GM19463 (cell line): ENCODE measurements at regions not wholly inside any gene's neighbourhood (a gene's known extent, or its start where the extent isn't known, plus 50 kb on each side); places are given as distances from the start of the nearest gene placed in this dataset.
"Not testable (repeated sequence)": the region's sequence is repeated elsewhere in the genome, so short reads cannot be mapped to it uniquely, and the experiment has no call there.

Source experiments
- ATAC-seq: cut with Tn5 transposase; IDR thresholded peaks from one replicate; pipeline ENCODE4 v1.9.1; 2021; ENCODE audit warnings: mild to moderate bottlenecking, moderate library complexity; ENCODE audit not compliant: unreplicated experiment

DNA sequence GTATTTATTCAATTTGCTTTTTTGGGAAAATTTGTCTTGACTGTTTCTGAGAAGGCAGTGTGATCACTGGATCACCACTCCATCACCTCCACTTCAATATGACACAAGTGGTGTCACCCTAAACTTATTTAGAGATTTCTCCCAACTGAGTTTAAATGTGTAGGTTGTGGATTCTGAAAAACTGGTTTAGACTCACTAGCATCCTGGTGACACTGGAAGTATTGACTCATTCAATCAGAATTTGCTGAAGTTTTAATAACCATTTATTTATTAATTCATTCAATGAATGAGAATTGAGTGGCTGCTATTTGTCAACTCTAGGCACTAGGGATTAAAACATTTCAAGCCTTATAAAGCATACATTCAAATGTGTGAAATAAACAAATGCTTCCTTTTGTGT is 819.1 kb upstream of the EPHA5 start:
- ATAC-seq, result no peak

DNA sequence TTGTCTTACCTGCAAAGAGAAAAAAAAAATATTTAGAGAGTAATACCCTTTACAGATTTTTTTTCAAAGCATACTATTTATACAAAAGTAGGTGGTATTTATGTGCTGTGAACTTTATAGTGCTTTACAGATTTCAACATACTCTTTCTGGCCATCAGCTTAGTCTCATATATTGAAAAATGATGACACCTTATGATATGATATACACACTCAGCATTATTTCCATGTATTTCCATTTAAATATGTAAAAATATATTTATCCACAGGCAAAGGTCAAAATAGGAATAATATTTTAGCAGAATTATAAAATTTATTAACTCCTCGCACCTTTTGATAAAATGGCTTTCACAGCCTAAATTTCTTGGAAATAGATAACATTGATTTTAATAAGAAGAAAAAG is 815.8 kb upstream of the EPHA5 start:
- no peak for ATAC-seq

DNA sequence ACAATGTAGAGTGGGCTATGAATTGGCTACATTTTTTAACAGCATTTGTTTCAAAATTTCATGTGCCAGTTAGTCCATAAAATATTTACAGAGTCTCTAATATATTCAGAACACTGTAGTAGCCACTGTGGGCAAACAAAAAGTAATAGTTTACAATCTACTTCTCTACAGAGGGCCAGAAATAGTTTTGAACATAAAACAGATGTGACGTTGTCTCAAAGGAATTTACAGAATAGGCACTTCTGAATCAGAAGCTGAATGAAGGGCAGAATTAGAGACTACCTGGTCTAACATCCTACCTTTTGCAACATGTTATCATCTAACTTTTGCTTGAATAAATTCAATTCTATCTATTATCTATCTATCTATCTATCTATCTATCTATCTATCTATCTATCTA is 811.9 kb upstream of the EPHA5 start:
- ATAC-seq, result no peak

DNA sequence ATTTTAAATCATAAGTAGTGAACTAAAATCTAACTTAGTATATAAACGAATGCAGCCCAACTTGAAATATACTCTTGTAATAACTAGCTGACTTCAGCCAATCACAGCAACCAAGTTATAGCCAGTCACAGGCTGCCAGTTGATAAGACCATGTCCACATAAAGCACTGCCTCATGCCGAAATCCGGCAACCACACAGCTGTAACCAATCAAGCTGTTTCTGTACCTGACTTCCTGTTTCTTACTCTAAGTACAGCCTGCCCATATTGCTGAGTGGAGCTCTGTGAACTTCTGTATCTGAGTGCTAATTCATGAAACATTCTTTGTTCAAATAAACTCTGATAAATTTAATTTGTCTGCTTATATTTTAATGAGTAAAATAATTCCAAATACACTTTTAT is 805.3 kb upstream of the EPHA5 start:
- ATAC-seq, result no peak

DNA sequence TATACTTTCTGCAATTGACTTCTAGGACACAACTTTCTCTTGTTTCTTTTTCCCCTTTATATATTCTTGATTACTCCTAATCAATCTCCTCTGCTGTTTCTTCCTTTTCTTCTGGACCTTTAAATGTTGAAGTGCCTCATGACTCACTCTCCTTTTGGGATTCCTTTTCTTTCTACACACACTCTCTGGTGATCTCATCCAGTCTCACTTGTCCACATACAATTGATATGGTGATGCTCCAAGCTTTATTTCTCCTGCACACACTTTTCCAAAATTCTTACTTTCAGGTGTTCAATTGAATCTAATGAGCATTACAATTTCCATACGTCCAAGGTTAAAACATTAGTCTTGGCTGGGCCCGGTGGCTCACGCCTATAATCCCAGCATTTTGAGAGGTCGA is 794.8 kb upstream of the EPHA5 start:
- ATAC-seq, result no peak

DNA sequence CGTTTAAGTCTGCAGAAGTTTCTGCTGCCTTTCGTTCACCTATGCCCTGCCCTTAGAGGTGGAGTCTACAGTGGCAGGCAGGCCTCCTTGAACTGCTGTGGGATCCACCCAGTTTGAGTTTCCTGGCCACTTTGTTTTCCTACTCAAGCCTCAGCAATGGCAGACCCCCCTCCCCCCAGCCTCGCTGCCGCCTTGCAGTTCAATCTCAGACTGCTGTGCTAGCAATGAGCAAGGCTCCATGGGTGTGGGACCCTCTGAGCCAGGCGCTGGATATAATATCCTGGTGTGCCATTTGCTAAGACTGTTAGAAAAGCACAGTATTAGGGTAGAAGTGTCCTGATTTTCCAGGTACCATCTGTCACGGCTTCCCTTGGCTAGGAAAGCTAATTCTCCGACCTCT is 792.6 kb upstream of the EPHA5 start:
- not testable (repeated sequence) for ATAC-seq

DNA sequence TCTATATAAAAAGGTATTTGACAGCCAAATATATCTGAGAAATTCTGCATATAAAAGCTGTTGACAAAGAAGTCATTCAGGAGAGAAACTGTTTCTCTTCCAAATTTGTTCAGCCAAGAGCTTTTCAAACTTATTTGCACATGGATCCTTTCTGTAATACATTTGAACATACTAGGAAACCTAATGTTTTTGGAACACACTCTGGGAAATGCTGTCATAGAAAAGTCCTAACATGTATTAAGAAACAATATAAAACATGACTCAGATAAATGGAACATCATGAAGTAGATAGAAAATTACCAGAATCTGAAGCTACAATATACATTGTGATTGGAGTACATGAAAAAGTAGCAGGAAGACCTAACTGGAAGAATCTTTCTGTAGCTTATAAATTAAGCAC is 781.5 kb upstream of the EPHA5 start:
- no peak for ATAC-seq

DNA sequence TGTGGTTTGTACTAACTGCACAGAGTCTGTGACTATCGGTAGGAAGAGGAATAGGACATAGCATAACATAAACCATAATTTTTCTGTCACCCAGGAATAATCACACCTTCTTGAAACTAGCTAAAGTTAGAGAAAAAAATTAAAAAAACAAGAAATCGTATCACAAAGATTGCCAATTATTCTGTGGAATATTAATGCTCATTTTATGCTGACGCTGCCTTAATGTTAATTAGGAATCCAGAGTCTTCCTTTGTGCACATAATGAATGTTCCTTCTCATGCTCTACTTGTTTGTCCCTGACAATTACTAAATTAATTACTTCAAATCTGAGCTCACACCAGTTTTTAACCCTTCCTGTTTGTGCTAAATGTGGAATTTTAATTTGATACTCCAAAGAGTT is 772.7 kb upstream of the EPHA5 start:
- ATAC-seq, result no peak

DNA sequence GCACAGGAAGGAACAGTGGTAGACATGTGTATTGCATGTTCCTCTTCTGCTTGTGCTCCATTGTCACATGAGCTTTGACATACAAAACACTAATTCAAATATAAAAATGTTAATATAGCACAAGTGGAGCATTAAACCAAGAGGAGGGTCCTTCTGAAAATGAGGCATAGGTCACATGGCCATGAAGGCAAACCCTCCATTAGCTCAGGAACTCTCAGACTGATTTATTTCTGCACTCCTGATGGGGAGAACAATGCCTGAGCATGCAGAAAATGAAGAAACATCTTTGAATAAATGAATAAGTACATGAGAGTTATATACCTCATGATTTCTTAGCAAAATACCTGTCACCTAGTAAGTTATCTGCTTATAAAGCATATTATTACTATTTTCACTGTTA is 769.2 kb upstream of the EPHA5 start:
- no peak for ATAC-seq

DNA sequence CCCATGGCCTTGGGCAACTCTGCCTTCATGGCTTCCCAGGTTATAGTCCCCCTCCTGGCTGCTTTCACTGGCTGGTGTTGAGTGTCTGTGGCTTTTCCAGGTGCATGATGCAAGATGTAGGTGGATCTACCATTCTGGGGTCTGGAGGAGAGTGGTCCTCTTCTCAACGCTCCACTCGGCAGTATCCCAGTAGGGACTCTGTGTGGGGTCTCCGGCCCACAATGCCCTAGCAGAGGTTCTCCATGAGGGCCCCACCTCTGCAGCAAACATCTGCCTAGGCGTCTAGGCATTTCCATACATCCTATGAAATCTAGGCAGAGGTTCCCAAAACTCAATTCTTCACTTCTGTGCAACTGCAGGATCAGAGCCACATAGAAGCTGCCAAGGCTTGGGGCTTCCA is 763.4 kb upstream of the EPHA5 start:
- ATAC-seq, result no peak

DNA sequence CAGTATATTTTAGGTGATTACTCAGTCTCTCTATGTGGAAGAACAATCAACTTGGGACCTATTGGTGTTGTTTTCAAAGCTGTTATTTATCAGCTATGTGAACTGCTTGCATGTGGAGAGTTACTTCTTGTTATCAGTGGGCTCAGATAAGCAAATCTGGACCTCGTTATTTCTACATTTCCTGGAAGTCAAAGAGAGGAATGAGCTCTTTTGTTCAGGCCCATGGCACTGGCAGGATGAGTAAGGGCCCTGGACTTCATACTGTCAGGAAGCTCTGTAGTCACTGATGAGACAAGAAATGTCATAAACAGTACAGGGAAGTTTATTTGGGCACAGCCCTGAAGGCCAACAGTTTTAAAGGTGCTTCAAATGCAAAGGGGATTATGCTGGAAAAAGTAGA is 760.6 kb upstream of the EPHA5 start:
- no peak for ATAC-seq

DNA sequence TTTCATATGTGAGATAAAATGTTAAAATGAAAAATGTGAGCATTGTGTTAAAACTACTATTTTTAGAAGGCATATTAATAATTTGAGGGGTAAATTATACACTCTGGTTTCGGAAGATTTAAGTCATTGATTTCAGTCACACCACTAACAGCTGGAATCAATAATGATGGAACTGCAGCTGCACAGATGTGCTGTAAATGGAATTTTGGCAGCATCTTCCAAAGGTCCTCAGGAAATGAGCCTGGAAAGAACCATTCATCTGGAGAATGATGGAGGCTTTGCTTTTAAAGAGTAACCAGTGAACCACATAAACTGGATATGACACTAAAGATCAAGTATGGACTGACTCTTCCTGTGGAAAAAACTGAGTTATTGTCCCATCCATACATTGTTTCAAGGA is 759.0 kb upstream of the EPHA5 start:
- no peak for ATAC-seq

DNA sequence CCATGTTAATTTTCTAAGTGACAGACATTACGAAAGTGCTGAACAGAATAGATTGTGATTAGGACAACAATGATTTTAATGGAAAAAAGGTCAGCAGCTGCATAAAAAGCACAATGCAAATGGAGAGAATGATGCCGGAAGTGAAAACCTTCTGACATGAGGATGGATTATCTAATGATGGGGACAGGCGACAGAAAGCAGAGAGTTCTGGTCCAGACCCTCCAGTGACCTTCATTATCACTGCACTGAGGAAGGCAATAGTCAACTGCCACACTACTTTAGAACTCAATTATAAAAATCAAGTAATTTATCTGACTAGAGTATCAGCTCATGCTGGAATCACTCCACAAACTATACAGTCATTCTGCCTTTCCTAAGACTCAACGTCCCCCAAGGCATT is 746.1 kb upstream of the EPHA5 start:
- no peak for ATAC-seq

DNA sequence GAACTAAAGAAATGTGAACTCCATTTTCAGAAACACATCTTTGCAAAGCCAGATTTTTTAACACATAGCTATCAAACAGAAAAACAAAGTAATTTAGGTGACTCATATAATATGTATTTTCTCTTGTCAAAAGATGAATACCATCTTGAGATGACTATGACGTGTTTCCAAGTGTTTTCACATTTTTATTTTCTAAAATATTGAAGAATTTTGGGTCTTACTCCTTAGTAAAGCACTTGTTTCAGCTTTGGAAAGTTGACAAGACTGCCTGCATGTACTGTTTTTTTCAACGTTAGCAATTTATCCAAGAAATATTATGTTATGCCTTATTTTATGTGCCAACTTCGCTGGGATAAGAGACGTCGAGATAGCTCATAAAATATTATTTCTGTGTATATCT is 733.9 kb upstream of the EPHA5 start:
- no peak for ATAC-seq

DNA sequence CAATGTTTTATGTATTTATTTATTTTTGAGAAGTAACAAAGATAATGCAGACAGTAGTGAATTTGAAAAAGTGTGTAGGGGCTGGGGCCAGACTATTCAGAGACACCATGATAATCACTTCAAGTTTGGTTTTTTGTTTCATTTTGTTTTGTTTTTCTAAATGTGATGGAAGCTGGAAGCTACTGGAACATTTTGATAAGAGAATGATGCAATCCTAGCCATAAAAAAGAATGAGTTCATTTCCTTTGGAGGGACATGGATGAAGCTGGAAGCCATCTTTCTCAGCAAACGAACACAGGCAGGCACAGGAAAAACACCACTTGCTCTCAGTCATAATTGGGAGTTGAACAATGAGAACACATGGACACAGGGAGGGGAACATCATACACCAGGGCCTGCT is 706.6 kb upstream of the EPHA5 start:
- no peak for ATAC-seq

DNA sequence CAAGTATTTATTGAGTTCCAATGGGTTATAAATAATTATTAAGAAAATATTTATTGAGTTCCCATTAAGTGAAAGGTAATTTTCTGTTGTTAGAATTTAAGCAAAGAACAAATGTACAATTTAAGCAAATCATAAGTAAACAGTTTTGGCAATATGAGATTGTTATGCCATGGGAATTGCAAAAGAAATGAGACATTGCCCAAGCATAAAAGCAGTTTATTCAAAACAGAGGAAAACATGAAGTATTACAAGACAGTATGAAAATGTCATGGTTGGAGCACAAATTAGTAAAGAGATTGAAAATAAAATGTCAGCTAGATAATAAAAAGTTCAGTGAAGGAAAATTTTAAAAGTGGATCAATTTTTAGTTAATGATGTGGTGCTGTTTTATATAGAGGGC is 706.1 kb upstream of the EPHA5 start:
- ATAC-seq, result no peak

DNA sequence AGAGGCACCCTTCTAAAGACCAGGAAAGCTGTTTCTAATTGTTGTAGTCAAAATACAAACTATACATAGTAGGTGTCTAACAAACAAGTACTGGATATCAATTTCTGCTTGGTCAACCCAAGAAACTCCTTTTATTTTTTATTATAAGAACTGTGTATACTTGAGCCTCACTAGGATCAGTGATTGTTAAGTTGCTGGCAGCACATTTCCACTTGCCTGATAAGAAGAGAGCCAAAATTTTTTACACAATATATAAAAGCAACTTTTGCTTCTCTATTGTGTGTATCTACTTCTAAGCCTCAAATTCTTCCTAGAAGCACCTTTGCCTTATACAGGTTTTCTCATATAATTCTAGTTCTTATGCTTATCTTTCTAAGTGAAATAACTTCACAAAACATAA is 703.0 kb upstream of the EPHA5 start:
- no peak for ATAC-seq

DNA sequence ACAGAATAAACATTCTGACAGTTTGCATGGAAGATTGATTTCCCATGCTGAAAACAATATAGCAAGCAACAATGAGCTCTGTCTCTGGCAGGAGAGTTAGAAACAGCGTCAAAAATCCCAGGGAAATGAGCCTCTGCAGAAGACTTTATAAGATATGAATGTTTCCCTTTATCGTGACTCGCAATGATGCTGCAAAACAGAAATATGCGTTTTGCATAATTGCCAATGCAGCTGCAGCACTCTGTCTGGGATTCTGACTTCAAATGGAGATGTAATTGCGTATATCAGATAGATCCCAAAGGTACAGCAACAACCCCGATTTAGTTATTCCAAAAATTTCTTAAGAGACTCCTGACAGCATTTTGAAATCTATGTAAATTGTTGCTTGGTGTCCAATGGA is 702.4 kb upstream of the EPHA5 start:
- ATAC-seq, result no peak

DNA sequence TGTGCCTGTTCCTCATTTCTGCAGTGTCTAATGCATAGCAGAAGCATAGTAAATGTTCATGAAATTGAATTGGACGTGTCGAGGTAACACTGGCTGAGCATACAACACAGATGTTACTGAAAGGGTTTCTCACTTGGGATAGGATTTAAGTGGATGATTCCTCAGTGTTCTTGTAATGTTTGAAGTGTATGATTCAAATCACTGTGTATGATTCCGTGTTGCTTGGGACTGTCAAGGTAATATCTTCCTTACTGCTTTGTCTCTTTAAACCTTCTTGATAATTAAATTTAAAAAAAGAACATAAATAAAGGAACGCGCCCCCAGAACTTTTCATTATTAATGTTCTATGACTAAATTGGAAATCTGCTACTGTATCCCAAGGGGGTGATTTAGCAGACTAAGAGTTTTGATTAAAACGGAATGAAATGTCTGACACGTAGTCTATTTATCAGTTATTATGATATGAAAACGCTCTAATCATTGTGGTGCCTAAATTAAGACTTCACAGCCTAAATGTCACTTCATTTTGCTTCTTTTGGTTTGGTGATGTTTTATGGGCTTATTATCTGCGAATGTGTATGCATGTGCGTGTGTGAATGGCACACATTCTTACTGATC is 696.9 kb upstream of the EPHA5 start:
- no peak for ATAC-seq

DNA sequence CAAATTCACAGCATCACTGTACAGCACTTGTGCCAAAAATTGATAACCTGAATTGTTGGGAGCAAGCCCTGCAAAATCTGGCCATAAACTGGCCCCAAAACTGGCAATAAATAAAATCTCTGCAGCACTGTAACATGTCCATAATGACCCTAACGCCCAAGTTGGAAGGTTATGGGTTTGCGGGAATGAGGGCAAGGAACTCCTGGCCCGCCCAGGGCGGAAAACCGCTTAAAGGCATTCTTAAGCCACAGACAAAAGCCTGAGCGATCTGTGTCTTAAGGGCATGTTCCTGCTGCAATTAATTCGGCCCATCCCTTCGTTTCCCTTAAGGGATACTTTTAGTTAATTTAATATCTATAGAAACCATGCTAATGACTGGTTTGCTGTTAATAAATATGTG is 690.1 kb upstream of the EPHA5 start:
- not testable (repeated sequence) for ATAC-seq

DNA sequence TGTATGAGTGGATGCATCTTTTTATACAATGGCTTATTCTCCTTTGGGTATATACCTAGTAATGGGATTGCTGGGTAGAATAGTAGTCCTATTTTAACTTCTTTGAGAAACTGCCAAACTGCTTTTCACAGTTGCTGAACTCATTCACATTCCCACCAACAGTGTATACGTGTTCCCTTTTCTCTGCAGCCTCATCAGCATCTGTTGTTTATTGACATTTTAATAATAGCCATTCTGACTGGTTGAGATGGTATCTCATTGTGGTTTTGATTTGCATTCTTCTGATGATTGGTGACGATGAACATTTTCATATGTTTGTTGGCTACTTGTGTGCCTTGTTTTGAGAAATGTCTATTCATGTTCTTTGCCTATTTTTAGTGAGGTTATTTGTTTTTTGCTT is 687.0 kb upstream of the EPHA5 start:
- ATAC-seq, result no peak

DNA sequence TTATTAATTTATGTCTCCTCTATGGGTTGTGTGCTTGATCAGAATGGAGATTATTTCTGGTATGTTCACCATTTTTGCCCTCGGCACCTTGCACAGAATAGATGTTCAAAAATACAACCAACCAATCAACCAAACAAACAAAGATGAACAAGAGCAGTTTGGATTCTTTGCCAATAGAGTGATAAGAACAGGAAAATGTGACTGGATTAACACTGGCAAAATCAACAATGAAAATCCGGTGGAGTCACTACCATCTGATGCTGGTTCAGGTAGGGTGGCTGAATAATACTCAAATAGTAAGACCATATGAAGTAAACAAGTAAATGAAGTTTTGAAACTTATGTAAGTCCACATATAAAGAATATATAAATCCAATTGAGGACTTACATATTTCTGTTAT is 685.0 kb upstream of the EPHA5 start:
- ATAC-seq, result no peak

DNA sequence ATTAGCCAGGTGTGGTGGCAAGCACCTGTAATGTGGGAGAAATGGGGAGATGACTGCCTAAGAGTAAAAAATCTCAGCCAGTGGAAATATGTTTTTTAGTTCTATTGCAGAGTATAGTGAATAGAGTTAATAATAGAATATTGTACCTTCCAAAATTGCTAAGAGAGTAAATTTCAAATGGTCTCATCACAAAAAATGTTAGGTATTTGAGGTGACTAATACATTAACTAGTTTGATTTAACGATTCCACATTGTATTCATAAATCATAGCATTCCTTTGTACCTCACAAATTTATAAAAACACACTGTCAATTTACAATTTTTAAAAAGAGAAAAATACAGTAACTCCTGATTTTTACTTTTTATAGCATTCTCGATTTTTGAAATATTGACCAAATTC is 681.5 kb upstream of the EPHA5 start:
- ATAC-seq, result no peak
